Upper lobe of right lung (tissue), 1 donor: ENCODE measurements at regions not wholly inside any gene's neighbourhood (a gene's known extent, or its start where the extent isn't known, plus 50 kb on each side); places are given as distances from the start of the nearest gene placed in this dataset.

ENCODE experiments used
- ATAC-seq: fragments of 200-7000 bp; cut with Tn5 transposase; one replicate; pipeline ENCODE4 v1.9.1; 2020; ENCODE audit warnings: mild to moderate bottlenecking, moderate library complexity
- DNase-seq: peaks from one replicate; pipeline ENCODE4 v3.0.0-alpha.2; 2020
- H3K27ac ChIP-seq: fragments of 200-600 bp; one replicate; pipeline ENCODE4 v1.8.0; 2022
- H3K27me3 ChIP-seq: fragments of 200-600 bp; one replicate; pipeline ENCODE4 v1.8.0; 2022; ENCODE audit warnings: mild to moderate bottlenecking
- H3K36me3 ChIP-seq: fragments of 200-600 bp; one replicate; pipeline ENCODE4 v1.8.0; 2022
- H3K4me1 ChIP-seq: fragments of 200-600 bp; one replicate; pipeline ENCODE4 v1.8.0; 2022
- H3K4me3 ChIP-seq: fragments of 200-600 bp; one replicate; pipeline ENCODE4 v1.8.0; 2022; ENCODE audit warnings: mild to moderate bottlenecking
- H3K9me3 ChIP-seq: fragments of 200-600 bp; one replicate; pipeline ENCODE4 v1.8.0; 2022
- CTCF ChIP-seq: fragments of 200-600 bp; IDR thresholded peaks from one replicate; pipeline ENCODE4 v1.8.0; 2022; ENCODE audit warnings: antibody characterized with exemption
- intact Hi-C: fragments of 100-400 bp; cut with DNase I; formaldehyde crosslinking; loops from one replicate; pipeline ENCODE4 v1.11.0; 2022
- donor health status: DM: no; HTN: yes; CAD: no; lungs with severe emphysema.

GRCh38 chr15:81573098-81573746 lies 199.2 kb upstream of the TMC3 start:
- no peak for TF ChIP-seq CTCF
- Histone ChIP-seq H3K27me3 (peaks cover 5% of the 10 kb centered on the region), H3K4me3 (no peak overlapping the region), H3K9me3 (no peaks in the 10 kb centered on the region), H3K36me3 (no peaks in the 10 kb centered on the region), H3K27ac (no peak overlapping the region), H3K4me1 (no peaks in the 10 kb centered on the region)
- DNase-seq = no peak
- intact Hi-C loops = no loop called here
- ATAC-seq = no peak

GRCh38 chr15:81572190-81572589 lies 198.2 kb upstream of the TMC3 start:
- Histone ChIP-seq H3K9me3 (no peaks in the 10 kb centered on the region), H3K27ac (no peak overlapping the region), H3K27me3 (peaks cover 4% of the 10 kb centered on the region), H3K4me1 (no peaks in the 10 kb centered on the region), H3K4me3 (no peak overlapping the region), H3K36me3 (no peaks in the 10 kb centered on the region)
- ATAC-seq (no peak), DNase-seq (no peak)
- intact Hi-C loops = no loop called here
- no peak for TF ChIP-seq CTCF

GRCh38 chr15:81569286-81570080 lies 195.5 kb upstream of the TMC3 start:
- H3K4me1 ChIP-seq = no peaks in the 10 kb centered on the region
- no peak overlapping the region for H3K27ac ChIP-seq
- H3K9me3 ChIP-seq = no peaks in the 10 kb centered on the region
- TF ChIP-seq CTCF = no peak
- intact Hi-C loops = loop anchor here (10.0 kb wide), 1 partner anchor 745 kb away; no protein-coding TSS in a partner anchor
- ATAC-seq (no peak), DNase-seq (no peak)
- no peaks in the 10 kb centered on the region for H3K36me3 ChIP-seq
- no peaks in the 10 kb centered on the region for H3K27me3 ChIP-seq
- H3K4me3 ChIP-seq = no peak overlapping the region

- DNase-seq = no peak
- Histone ChIP-seq H3K27me3 (no peaks in the 10 kb centered on the region), H3K4me1 (no peaks in the 10 kb centered on the region), H3K27ac (no peak overlapping the region), H3K36me3 (no peaks in the 10 kb centered on the region), H3K4me3 (no peak overlapping the region), H3K9me3 (no peaks in the 10 kb centered on the region)
- intact Hi-C loops = loop anchor here (10.0 kb wide), 1 partner anchor 747 kb away; no protein-coding TSS in a partner anchor
- ATAC-seq = no peak
- no peak for TF ChIP-seq CTCF
These were observed 193.9 kb upstream of the TMC3 start for GRCh38 chr15:81567924-81568323.

GRCh38 chr15:81562986-81563385 lies 189.0 kb upstream of the TMC3 start:
- intact Hi-C loops = loop anchor here (10.0 kb wide), 1 partner anchor 752 kb away; no protein-coding TSS in a partner anchor
- no peak overlapping the region for H3K27ac ChIP-seq
- no peaks in the 10 kb centered on the region for H3K4me1 ChIP-seq
- H3K36me3 ChIP-seq = no peaks in the 10 kb centered on the region
- H3K4me3 ChIP-seq = no peak overlapping the region
- DNase-seq (no peak), ATAC-seq (no peak)
- no peak for TF ChIP-seq CTCF
- H3K9me3 ChIP-seq = no peaks in the 10 kb centered on the region
- no peaks in the 10 kb centered on the region for H3K27me3 ChIP-seq
